Kidney (tissue), 13 donors: ENCODE measurements at regions not wholly inside any gene's neighbourhood (a gene's known extent, or its start where the extent isn't known, plus 50 kb on each side); places are given as distances from the start of the nearest gene placed in this dataset.

Experiments used
- DNase-seq, 5 donors: peaks; one replicate each; pipeline ENCODE4 v3.0.0-alpha.2; 2013 to 2020
- FAIRE-seq: peaks from 2 replicates; lab custom pipeline; 2012; peaks lifted over from hg19 to GRCh38; lab: Jason Lieb, UNC
- H3K27ac ChIP-seq, 2 donors: one replicate each; pipeline ENCODE4 v1.7.0; 2013; ENCODE audit warnings: low read depth in 2 of 2, low read length in 2 of 2, inconsistent platforms in 1 of 2
- H3K27me3 ChIP-seq: one replicate; pipeline ENCODE4 v1.7.1; 2013; ENCODE audit warnings: low read length, inconsistent platforms; ENCODE audit not compliant: control insufficient read depth, insufficient read depth
- H3K36me3 ChIP-seq, 3 donors: one replicate each; pipeline versions ENCODE4 v1.7.0 to v1.7.1; 2013; ENCODE audit warnings: low read length in 3 of 3, control low read depth in 1 of 3, inconsistent platforms in 1 of 3; ENCODE audit not compliant: insufficient read depth in 3 of 3, control insufficient read depth in 2 of 3
- H3K4me1 ChIP-seq, 3 donors: one replicate each; pipeline versions ENCODE4 v1.7.0 to v1.7.1; 2013; ENCODE audit warnings: low read length in 3 of 3, inconsistent platforms in 1 of 3, low read depth in 1 of 3; ENCODE audit not compliant: control insufficient read depth in 2 of 3, insufficient read depth in 2 of 3
- H3K4me3 ChIP-seq, 3 donors: one replicate each; pipeline versions ENCODE4 v1.7.0 to v1.8.1; 2013; ENCODE audit warnings: low read length in 3 of 3, control low read depth in 1 of 3, inconsistent platforms in 1 of 3
- H3K9ac ChIP-seq, 3 donors: one replicate each; pipeline versions ENCODE4 v1.7.0 to v1.7.1; 2013; ENCODE audit warnings: low read length in 3 of 3, control low read depth in 1 of 3, inconsistent platforms in 1 of 3
- H3K9me3 ChIP-seq, 3 donors: one replicate each; pipeline versions ENCODE4 v1.7.0 to v1.7.1; 2013; ENCODE audit warnings: low read length in 3 of 3, control low read depth in 1 of 3, inconsistent platforms in 1 of 3; ENCODE audit not compliant: control insufficient read depth in 2 of 3, insufficient read depth in 1 of 3
- intact Hi-C: fragments of 100-400 bp; cut with DNase I; formaldehyde crosslinking; loops from one replicate; pipeline ENCODE4 v1.11.1; 2022
- TF ChIP-seq, protein P1 (sequence below): IDR thresholded peaks from 3 replicates; pipeline ENCODE4 v1.5.1; 2012; ENCODE audit warnings: mild to moderate bottlenecking, moderate library complexity, borderline replicate concordance; ENCODE audit not compliant: insufficient read depth; ENCODE audit errors: extremely low read depth
- donor health status: control.
- donor health status: control.
- donor health status: control.
- donor health status: control.
- donor health status: control.
- donor health status: DM: yes; HTN: yes; CAD: no.
- donor health status: Normal renal cell carcinoma (clear cell type).

DNA sequence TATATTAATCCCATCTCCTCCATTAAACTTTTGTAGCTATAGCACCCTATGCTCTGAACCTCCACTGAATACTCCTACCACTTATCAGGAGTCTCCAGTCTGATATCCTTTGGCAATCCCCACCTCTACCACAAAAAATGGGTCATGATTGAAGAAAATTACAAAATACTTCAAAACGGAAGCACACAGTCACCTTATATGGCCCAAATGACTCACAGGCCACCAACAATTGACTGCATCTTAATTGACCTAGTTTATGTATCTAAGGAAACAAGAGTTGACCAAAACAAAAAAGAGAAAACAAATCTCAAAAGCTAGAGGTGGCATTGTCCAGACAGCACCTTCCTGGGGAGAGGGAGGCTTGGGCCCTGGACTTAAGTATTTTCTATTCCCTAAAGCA, 120.0 kb upstream of the DIAPH2 start:
- no peak overlapping the region for H3K9ac ChIP-seq
- DNase-seq (no peak), FAIRE-seq (no peak)
- H3K4me3 ChIP-seq = no peak overlapping the region
- no peak overlapping the region for H3K27ac ChIP-seq
- no peaks in the 10 kb centered on the region for H3K27me3 ChIP-seq
- TF ChIP-seq, protein P1, sequence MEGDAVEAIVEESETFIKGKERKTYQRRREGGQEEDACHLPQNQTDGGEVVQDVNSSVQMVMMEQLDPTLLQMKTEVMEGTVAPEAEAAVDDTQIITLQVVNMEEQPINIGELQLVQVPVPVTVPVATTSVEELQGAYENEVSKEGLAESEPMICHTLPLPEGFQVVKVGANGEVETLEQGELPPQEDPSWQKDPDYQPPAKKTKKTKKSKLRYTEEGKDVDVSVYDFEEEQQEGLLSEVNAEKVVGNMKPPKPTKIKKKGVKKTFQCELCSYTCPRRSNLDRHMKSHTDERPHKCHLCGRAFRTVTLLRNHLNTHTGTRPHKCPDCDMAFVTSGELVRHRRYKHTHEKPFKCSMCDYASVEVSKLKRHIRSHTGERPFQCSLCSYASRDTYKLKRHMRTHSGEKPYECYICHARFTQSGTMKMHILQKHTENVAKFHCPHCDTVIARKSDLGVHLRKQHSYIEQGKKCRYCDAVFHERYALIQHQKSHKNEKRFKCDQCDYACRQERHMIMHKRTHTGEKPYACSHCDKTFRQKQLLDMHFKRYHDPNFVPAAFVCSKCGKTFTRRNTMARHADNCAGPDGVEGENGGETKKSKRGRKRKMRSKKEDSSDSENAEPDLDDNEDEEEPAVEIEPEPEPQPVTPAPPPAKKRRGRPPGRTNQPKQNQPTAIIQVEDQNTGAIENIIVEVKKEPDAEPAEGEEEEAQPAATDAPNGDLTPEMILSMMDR = no peak
- intact Hi-C loops = no loop called here
- no peaks in the 10 kb centered on the region for H3K9me3 ChIP-seq
- no peaks in the 10 kb centered on the region for H3K36me3 ChIP-seq
- no peaks in the 10 kb centered on the region for H3K4me1 ChIP-seq

DNA sequence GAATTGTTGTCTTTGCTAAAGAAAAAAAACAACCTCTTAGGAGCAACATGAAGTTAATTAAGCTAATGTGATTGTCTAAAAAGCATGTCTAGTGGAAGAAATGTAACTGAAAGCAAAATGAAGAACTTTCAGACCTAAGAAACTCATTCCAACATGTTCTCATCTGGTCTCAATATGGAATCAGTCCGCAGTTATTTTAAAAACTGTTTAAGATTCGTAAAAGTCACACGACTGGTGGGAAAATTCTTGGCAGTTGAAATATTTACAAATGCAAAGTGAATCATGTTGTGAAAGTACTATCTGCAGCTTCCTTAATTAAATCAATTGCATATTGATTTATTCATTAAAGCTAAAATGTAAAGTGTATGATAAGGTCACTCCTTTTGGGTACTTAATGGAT, 117.8 kb upstream of the DIAPH2 start:
- Histone ChIP-seq H3K36me3 (no peaks in the 10 kb centered on the region), H3K9ac (no peak overlapping the region), H3K4me3 (no peak overlapping the region), H3K9me3 (no peaks in the 10 kb centered on the region), H3K27ac (no peak overlapping the region), H3K27me3 (no peaks in the 10 kb centered on the region), H3K4me1 (no peaks in the 10 kb centered on the region)
- DNase-seq = no peak
- intact Hi-C loops = no loop called here
- FAIRE-seq = no peak
- TF ChIP-seq, protein P1 = no peak

DNA sequence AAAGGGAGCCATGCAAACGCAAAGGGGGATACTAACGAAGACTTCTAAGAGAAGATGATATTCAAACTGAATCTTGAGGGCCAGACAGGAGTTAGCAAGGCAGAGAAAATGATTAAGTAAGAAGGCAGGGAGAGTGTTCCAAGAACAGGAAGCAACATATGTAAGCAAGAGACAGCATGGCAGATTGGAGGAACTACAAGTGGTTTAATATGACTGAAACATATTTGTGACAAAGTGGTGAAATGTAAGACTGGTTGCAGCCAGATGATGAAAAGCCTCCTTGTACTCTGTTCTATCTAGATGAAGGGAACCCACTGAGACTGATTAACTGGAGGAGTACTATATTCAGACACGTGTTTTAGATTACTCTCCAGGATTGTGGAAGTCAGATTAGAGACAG, 116.6 kb upstream of the DIAPH2 start:
- Histone ChIP-seq H3K4me3 (no peak overlapping the region), H3K4me1 (no peaks in the 10 kb centered on the region), H3K27ac (no peak overlapping the region), H3K36me3 (no peaks in the 10 kb centered on the region), H3K9ac (no peak overlapping the region), H3K9me3 (no peaks in the 10 kb centered on the region), H3K27me3 (no peaks in the 10 kb centered on the region)
- intact Hi-C loops = no loop called here
- no peak for FAIRE-seq
- TF ChIP-seq, protein P1 = no peak
- no peak for DNase-seq

DNA sequence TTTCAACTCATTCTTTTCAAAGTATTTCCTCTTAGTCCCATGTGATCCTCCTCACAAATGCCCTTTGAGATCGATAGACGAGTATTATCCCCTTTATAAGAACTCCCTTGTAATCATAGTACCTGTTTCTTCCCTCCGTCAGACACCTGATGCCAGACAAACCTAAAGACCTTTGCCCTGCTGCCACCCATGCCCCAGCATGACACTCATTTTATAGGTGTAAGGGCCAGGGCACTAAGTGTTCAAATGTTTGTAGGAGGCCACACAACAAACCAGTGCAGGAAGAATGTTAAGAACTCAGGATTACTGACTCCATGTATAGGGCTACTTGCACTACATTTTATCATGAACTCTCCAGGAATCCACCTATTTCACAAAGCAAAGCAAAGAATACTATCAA, 115.6 kb upstream of the DIAPH2 start:
- intact Hi-C loops = no loop called here
- Histone ChIP-seq H3K36me3 (no peaks in the 10 kb centered on the region), H3K27ac (no peak overlapping the region), H3K27me3 (no peaks in the 10 kb centered on the region), H3K4me3 (no peak overlapping the region), H3K9me3 (no peaks in the 10 kb centered on the region), H3K4me1 (no peaks in the 10 kb centered on the region), H3K9ac (no peak overlapping the region)
- TF ChIP-seq, protein P1 = no peak
- FAIRE-seq (no peak), DNase-seq (no peak)
